HG02981 (cell line): ENCODE measurements at regions not wholly inside any gene's neighbourhood (a gene's known extent, or its start where the extent isn't known, plus 50 kb on each side); places are given as distances from the start of the nearest gene placed in this dataset.

ENCODE experiments used
- ATAC-seq: cut with Tn5 transposase; IDR thresholded peaks from one replicate; pipeline ENCODE4 v1.9.1; 2021; ENCODE audit warnings: mild to moderate bottlenecking, moderate library complexity; ENCODE audit not compliant: unreplicated experiment

DNA sequence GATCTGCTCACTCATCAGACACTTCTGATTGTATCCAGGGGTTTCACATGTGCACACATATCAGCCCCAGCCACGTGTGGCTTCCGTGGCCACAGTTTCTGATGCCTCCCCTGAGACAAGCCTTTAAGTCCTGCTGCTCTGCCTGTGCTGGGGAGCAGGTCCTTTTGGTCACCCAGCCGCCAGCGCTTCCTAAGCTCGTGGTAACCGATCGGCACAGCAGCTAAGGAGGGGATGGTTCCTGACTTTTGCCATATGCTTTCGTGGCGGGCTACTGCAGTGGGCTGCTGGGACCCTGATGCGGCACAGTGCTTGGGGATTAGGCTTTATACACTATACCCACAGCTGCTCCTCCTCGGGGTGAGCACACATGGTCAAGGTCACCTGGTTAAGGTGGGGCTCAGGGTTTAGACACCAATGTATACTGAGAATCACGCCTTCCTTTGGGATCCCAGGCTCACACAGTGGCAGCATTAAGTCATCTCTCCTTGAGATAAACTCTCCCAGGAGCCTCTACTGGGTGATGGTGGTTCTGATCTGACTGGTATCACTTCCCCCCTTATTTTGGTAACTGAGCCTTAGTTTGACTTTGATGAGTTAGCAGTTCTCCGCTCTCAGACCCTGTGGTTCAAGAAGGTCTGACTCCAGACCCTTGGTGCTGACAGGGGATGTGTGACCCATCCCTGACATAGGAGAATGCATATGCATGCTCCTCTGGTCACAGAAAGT, 85.9 kb upstream of the KCNG1 start:
- ATAC-seq, result no peak

GRCh38 chr20:51106011-51106410, 83.1 kb upstream of the KCNG1 start:
- ATAC-seq, result no peak

GRCh38 chr20:51104960-51105920, 82.3 kb upstream of the KCNG1 start:
- ATAC-seq, result no peak

DNA sequence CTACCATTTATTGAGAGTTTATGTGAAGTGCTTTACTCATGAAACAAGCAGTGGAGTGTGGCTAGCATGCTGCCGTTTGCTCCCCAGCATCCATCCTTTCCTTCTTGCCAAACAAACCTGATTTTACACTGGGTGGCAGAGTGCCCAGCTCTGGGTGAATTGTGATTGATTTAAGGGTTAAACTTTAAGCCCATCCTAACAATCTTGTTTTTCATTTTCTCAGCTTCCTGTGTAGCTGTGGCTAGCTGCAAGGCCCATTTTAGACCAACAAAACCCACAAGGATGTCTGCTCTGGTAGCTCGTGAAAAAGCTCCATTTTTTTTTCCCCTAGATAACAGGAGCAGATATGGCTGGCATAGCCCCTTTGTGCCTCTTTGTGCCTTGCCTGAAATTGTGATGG, 77.7 kb upstream of the KCNG1 start:
- ATAC-seq, result no peak

GRCh38 chr20:51098284-51098810, 75.4 kb upstream of the KCNG1 start:
- ATAC-seq, result no peak

GRCh38 chr20:51097351-51098120, 74.6 kb upstream of the KCNG1 start:
- no peak for ATAC-seq

GRCh38 chr20:51096582-51097267, 73.8 kb upstream of the KCNG1 start:
- no peak for ATAC-seq

DNA sequence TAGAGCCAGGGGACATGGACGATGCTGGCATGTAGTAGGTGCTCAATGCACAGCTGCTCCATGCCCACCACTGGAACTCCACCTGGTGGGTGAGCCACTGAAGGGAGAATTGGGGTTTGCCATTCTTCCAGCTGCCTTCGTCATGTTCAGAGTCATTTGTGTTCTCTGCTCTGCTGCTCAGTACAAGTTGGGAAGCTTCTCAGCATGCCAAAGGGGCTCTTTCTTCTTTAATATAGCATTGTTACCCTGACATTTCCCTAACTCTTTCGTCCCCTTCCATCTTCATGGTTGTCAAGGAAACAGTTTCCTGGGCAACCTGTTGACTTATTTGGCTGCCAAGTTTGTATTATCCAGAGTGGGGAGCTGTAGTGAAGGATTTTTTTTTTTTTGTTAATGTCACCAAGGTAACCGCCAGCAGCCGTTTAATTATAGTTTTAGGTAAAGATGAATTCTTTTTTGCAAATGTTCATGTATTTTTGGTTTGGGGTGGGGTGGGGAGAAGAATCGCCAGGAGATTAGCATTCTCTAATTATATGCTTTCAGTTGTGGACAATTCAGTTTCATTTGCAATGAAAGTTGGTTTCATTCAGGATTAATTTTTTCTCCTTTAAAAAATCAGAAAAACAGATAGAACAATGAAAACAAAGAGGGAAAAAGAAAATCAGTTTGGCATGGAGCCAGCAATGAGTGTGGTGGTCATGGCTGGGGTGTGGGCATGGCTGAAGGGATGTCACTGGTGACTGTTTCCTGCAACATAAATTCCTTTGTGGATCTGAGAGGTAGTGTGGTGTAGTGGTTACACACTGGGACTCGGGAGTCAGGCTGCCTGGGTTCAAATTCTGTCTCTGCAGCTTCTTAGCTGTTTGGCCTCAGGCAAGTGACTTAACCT, 73.0 kb upstream of the KCNG1 start:
- no peak for ATAC-seq

GRCh38 chr20:51094221-51094620, 71.3 kb upstream of the KCNG1 start:
- ATAC-seq, result no peak

GRCh38 chr20:51093240-51093763, 70.4 kb upstream of the KCNG1 start:
- no peak for ATAC-seq

DNA sequence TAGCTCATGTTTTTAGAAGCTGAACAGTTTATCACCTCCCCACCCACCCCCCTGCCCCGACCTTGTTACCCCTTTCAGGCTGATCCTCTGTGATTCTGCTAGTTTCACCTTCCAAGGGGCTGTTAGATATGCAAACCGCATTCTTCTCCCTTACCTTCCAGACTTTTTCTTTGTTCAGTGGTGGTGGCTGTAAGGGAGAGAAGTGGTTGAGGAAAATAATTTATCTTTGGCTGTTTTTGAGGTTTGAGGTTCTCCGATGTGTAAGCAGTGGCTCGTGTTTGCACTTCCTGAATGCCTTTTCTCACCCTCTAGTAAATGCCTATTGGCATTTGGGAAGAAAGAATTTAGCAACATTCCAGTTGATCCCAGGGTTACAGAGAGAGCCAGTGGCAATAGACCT, 69.4 kb upstream of the KCNG1 start:
- ATAC-seq, result no peak

- no peak for ATAC-seq
Observed at GRCh38 chr20:51091406-51092195, 68.7 kb upstream of the KCNG1 start.

DNA sequence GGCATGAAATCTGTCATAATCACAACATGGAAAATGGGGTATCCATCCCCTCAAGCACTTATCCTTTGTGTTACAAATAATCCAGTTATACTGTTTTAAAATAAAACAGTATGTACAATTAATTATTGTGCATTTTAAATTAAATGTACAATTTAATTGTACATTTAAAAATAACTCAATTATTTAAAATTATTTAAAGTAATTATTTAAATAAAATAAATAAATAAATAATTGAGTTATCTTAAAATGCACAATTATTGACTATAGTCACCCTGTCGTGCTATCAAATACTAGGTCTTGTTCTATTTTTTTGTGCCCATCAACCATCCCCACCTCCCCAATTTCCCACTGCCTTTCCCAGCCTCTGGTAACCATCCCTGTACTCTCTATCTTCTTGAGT, 66.9 kb upstream of the KCNG1 start:
- ATAC-seq, result no peak

DNA sequence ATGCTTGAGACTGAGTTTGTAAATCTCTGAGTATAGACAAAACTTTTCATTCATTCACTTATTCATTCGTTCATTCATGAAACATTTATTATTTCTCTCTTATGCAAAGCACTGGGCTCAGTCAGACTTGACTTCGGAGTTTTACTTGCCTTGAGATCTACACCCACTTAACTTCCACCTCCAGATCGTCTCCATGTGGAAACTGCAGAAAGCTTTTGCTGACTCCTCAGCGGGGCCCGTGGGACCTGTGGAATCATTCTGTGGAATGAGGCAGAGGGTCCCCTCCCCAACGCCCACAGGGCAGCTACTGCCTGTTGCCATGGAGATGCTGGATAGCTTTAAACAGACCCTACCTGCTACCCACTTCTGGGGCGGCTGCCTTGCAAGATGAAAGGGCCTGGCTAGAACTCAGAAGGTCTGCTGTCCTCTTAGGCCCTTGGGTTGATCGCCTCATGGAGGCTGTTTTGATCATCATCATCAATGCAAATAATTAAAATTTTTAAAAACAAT, 66.4 kb upstream of the KCNG1 start:
- ATAC-seq, result no peak

GRCh38 chr20:51087266-51087665, 64.4 kb upstream of the KCNG1 start:
- ATAC-seq, result no peak

- no peak for ATAC-seq
Observed at GRCh38 chr20:51085769-51086168, 62.9 kb upstream of the KCNG1 start.

- no peak for ATAC-seq
Observed at GRCh38 chr20:51084593-51085377, 61.9 kb upstream of the KCNG1 start.
